ENCODE measurements at regions not wholly inside any gene's neighbourhood (a gene's known extent, or its start where the extent isn't known, plus 50 kb on each side); places are given as distances from the start of the nearest gene placed in this dataset.

GRCh38 chr20:11724097-11724496, 193.6 kb upstream of the BTBD3 start (continued):
- TF ChIP-seq, protein P1, sequence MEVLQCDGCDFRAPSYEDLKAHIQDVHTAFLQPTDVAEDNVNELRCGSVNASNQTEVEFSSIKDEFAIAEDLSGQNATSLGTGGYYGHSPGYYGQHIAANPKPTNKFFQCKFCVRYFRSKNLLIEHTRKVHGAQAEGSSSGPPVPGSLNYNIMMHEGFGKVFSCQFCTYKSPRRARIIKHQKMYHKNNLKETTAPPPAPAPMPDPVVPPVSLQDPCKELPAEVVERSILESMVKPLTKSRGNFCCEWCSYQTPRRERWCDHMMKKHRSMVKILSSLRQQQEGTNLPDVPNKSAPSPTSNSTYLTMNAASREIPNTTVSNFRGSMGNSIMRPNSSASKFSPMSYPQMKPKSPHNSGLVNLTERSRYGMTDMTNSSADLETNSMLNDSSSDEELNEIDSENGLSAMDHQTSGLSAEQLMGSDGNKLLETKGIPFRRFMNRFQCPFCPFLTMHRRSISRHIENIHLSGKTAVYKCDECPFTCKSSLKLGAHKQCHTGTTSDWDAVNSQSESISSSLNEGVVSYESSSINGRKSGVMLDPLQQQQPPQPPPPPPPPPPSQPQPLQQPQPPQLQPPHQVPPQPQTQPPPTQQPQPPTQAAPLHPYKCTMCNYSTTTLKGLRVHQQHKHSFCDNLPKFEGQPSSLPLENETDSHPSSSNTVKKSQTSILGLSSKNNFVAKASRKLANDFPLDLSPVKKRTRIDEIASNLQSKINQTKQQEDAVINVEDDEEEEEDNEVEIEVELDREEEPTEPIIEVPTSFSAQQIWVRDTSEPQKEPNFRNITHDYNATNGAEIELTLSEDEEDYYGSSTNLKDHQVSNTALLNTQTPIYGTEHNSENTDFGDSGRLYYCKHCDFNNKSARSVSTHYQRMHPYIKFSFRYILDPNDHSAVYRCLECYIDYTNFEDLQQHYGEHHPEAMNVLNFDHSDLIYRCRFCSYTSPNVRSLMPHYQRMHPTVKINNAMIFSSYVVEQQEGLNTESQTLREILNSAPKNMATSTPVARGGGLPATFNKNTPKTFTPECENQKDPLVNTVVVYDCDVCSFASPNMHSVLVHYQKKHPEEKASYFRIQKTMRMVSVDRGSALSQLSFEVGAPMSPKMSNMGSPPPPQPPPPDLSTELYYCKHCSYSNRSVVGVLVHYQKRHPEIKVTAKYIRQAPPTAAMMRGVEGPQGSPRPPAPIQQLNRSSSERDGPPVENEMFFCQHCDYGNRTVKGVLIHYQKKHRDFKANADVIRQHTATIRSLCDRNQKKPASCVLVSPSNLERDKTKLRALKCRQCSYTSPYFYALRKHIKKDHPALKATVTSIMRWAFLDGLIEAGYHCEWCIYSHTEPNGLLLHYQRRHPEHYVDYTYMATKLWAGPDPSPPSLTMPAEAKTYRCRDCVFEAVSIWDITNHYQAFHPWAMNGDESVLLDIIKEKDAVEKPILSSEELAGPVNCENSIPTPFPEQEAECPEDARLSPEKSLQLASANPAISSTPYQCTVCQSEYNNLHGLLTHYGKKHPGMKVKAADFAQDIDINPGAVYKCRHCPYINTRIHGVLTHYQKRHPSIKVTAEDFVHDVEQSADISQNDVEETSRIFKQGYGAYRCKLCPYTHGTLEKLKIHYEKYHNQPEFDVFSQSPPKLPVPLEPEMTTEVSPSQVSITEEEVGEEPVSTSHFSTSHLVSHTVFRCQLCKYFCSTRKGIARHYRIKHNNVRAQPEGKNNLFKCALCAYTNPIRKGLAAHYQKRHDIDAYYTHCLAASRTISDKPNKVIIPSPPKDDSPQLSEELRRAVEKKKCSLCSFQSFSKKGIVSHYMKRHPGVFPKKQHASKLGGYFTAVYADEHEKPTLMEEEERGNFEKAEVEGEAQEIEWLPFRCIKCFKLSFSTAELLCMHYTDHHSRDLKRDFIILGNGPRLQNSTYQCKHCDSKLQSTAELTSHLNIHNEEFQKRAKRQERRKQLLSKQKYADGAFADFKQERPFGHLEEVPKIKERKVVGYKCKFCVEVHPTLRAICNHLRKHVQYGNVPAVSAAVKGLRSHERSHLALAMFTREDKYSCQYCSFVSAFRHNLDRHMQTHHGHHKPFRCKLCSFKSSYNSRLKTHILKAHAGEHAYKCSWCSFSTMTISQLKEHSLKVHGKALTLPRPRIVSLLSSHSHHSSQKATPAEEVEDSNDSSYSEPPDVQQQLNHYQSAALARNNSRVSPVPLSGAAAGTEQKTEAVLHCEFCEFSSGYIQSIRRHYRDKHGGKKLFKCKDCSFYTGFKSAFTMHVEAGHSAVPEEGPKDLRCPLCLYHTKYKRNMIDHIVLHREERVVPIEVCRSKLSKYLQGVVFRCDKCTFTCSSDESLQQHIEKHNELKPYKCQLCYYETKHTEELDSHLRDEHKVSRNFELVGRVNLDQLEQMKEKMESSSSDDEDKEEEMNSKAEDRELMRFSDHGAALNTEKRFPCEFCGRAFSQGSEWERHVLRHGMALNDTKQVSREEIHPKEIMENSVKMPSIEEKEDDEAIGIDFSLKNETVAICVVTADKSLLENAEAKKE (CRISPR knock-in tag; IDR thresholded peaks at IDR 0.05), result no peak

GRCh38 chr20:11726026-11726425, 191.7 kb upstream of the BTBD3 start:
- H3K36me3 Mint-ChIP-seq (ENCODE audit: low read depth), result no peaks in the 10 kb centered on the region
- Histone ChIP-seq H3K9me2 (ENCODE audit: insufficient read depth) (peaks cover 7% of the 10 kb centered on the region), H3F3A (replicated peaks; ENCODE audit: low read depth) (no peaks in the 10 kb centered on the region), H3K4me1 (ENCODE audit: insufficient read depth) (no peaks in the 10 kb centered on the region), H3K27ac (ENCODE audit: low read depth) (no peak overlapping the region), H4K20me1 (replicated peaks; ENCODE audit: insufficient read depth) (no peaks in the 10 kb centered on the region), H2AFZ (no peak overlapping the region), H3K4me2 (no peak overlapping the region), H3K36me3 (ENCODE audit: insufficient read depth) (no peaks in the 10 kb centered on the region), H3K4me3 (no peak overlapping the region), H3K27me3 (ENCODE audit: insufficient read depth) (no peaks in the 10 kb centered on the region), H3K79me2 (replicated peaks; ENCODE audit: insufficient read depth) (no peaks in the 10 kb centered on the region)
- H3K4me3 Mint-ChIP-seq, result no peak overlapping the region
- H3K27me3 Mint-ChIP-seq (ENCODE audit: insufficient read depth, low read depth, poor library complexity), result no peaks in the 10 kb centered on the region
- peaks cover 6% of the 10 kb centered on the region; the same call in 2 of the 3 replicates for H3K9me3 Mint-ChIP-seq
- peaks cover 7% of the 10 kb centered on the region for H3K4me1 Mint-ChIP-seq
- ATAC-seq (no peak), DNase-seq (ENCODE audit: low spot score) (no peak)
- no peak overlapping the region for H3K27ac Mint-ChIP-seq
- TF ChIP-seq EZH2phosphoT487 (IDR thresholded peaks at IDR 0.05; ENCODE audit: unreplicated experiment) (no peak), NANOG (IDR thresholded peaks at IDR 0.05; ENCODE audit: borderline replicate concordance) (no peak), ZNF331 (CRISPR knock-in tag; IDR thresholded peaks at IDR 0.05; ENCODE audit: low read depth) (no peak), STAT1 (IDR thresholded peaks at IDR 0.05; ENCODE audit: unreplicated experiment) (no peak), JUNB (IDR thresholded peaks at IDR 0.05; ENCODE audit: unreplicated experiment) (no peak), ZNF114 (CRISPR knock-in tag; IDR thresholded peaks at IDR 0.05) (no peak), CTCF (conservative IDR thresholded peaks at IDR 0.05; ENCODE audit: low read depth in 2 of 2) (no peak), POLR2AphosphoS5 (IDR thresholded peaks at IDR 0.05; ENCODE audit: low read depth) (no peak)
- TF ChIP-seq, protein P1 (CRISPR knock-in tag; IDR thresholded peaks at IDR 0.05), result no peak

All from GM23338 (cell line).